Muscle of leg (tissue), 3 donors: ENCODE measurements at regions not wholly inside any gene's neighbourhood (a gene's known extent, or its start where the extent isn't known, plus 50 kb on each side); places are given as distances from the start of the nearest gene placed in this dataset.

Experiments
- DNase-seq: peaks from one replicate; pipeline ENCODE4 v3.0.0; 2013
- H3K27ac ChIP-seq: one replicate; pipeline ENCODE4 v1.5.1; 2013; ENCODE audit warnings: mild to moderate bottlenecking, low read length, control low read depth
- H3K27me3 ChIP-seq: one replicate; pipeline ENCODE4 v1.6.1; 2013; ENCODE audit warnings: low read length; ENCODE audit not compliant: control insufficient read depth, insufficient read depth
- H3K36me3 ChIP-seq: one replicate; pipeline ENCODE4 v1.6.1; 2013; ENCODE audit warnings: low read length; ENCODE audit not compliant: control insufficient read depth, insufficient read depth
- H3K4me1 ChIP-seq: one replicate; pipeline ENCODE4 v1.6.1; 2013; ENCODE audit warnings: low read length; ENCODE audit not compliant: control insufficient read depth, insufficient read depth
- H3K4me3 ChIP-seq: one replicate; pipeline ENCODE4 v1.5.1; 2013; ENCODE audit warnings: low read length, control low read depth
- H3K9me3 ChIP-seq: replicated peaks from 2 replicates; pipeline ENCODE4 v1.6.1; 2013; ENCODE audit warnings: low read depth, low read length; ENCODE audit not compliant: control insufficient read depth
- WGBS: methylation state at CpG from one replicate; pipeline ENCODE4 v1.1.5; 2013; ENCODE audit warnings: missing lambda C conversion rate; ENCODE audit not compliant: insufficient coverage; 5-methylcytosine and 5-hydroxymethylcytosine counted together

GRCh38 chr4:167469436-167469835 lies 235.1 kb upstream of the SPOCK3 start:
- Histone ChIP-seq H3K4me1 (no peaks in the 10 kb centered on the region), H3K27me3 (no peaks in the 10 kb centered on the region), H3K36me3 (no peaks in the 10 kb centered on the region), H3K27ac (no peak overlapping the region), H3K9me3 (no peaks in the 10 kb centered on the region), H3K4me3 (no peak overlapping the region)
- DNase-seq: no peak

- DNase-seq: no peak
- no peaks in the 10 kb centered on the region for H3K9me3 ChIP-seq
- H3K36me3 ChIP-seq: no peaks in the 10 kb centered on the region
- H3K4me1 ChIP-seq: no peaks in the 10 kb centered on the region
- H3K4me3 ChIP-seq: no peak overlapping the region
- no CpG with 5 or more reads among the region's 1 CpG for WGBS
- no peak overlapping the region for H3K27ac ChIP-seq
- no peaks in the 10 kb centered on the region for H3K27me3 ChIP-seq
Measured at GRCh38 chr4:167475951-167476350, 241.7 kb upstream of the SPOCK3 start.

- WGBS: no CpG with 5 or more reads among the region's 1 CpG
- no peaks in the 10 kb centered on the region for H3K9me3 ChIP-seq
- H3K4me3 ChIP-seq: no peak overlapping the region
- H3K4me1 ChIP-seq: no peaks in the 10 kb centered on the region
- H3K27me3 ChIP-seq: no peaks in the 10 kb centered on the region
- no peak overlapping the region for H3K27ac ChIP-seq
- no peaks in the 10 kb centered on the region for H3K36me3 ChIP-seq
- DNase-seq: no peak
Measured at GRCh38 chr4:167492007-167492406, 257.7 kb upstream of the SPOCK3 start.

GRCh38 chr4:167509551-167509950 lies 275.3 kb upstream of the SPOCK3 start:
- no CpG with 5 or more reads among the region's 2 CpGs for WGBS
- H3K36me3 ChIP-seq: no peaks in the 10 kb centered on the region

GRCh38 chr4:167524091-167524490 lies 289.8 kb upstream of the SPOCK3 start:
- Histone ChIP-seq H3K27ac (no peak overlapping the region), H3K27me3 (no peaks in the 10 kb centered on the region), H3K4me1 (no peaks in the 10 kb centered on the region), H3K9me3 (peaks cover 2% of the 10 kb centered on the region), H3K36me3 (no peaks in the 10 kb centered on the region), H3K4me3 (no peak overlapping the region)
- no peak for DNase-seq
- WGBS: no CpG with 5 or more reads among the region's 2 CpGs

More at GRCh38 chr4:167509551-167509950, 275.3 kb upstream of the SPOCK3 start:
- H3K9me3 ChIP-seq: peaks cover 5% of the 10 kb centered on the region
- no peaks in the 10 kb centered on the region for H3K4me1 ChIP-seq
- H3K4me3 ChIP-seq: no peak overlapping the region
- no peak for DNase-seq
- H3K27ac ChIP-seq: no peak overlapping the region
- no peaks in the 10 kb centered on the region for H3K27me3 ChIP-seq

GRCh38 chr4:167537761-167538160 lies 303.5 kb upstream of the SPOCK3 start:
- H3K4me3 ChIP-seq: no peak overlapping the region
- no peak for DNase-seq
- no peaks in the 10 kb centered on the region for H3K27me3 ChIP-seq
- no peaks in the 10 kb centered on the region for H3K4me1 ChIP-seq
- H3K36me3 ChIP-seq: no peaks in the 10 kb centered on the region
- no peak overlapping the region for H3K27ac ChIP-seq
- peaks cover 3% of the 10 kb centered on the region for H3K9me3 ChIP-seq
- no CpG with 5 or more reads among the region's 1 CpG for WGBS

- no peaks in the 10 kb centered on the region for H3K4me1 ChIP-seq
Measured at GRCh38 chr4:167541286-167541685, 307.0 kb upstream of the SPOCK3 start.

GRCh38 chr4:167544391-167544790 lies 310.1 kb upstream of the SPOCK3 start:
- H3K27ac ChIP-seq: no peak overlapping the region
- no CpG with 5 or more reads among the region's 1 CpG for WGBS

More at GRCh38 chr4:167541286-167541685, 307.0 kb upstream of the SPOCK3 start:
- no peak overlapping the region for H3K4me3 ChIP-seq
- 100% methylated on average over 1 of the region's 3 CpGs for WGBS
- no peaks in the 10 kb centered on the region for H3K27me3 ChIP-seq
- no peaks in the 10 kb centered on the region for H3K36me3 ChIP-seq
- DNase-seq: no peak
- H3K27ac ChIP-seq: no peak overlapping the region
- peaks cover 3% of the 10 kb centered on the region for H3K9me3 ChIP-seq

GRCh38 chr4:167550021-167550420 lies 315.7 kb upstream of the SPOCK3 start:
- Histone ChIP-seq H3K4me3 (no peak overlapping the region), H3K4me1 (no peaks in the 10 kb centered on the region), H3K9me3 (no peaks in the 10 kb centered on the region), H3K36me3 (no peaks in the 10 kb centered on the region), H3K27me3 (no peaks in the 10 kb centered on the region), H3K27ac (no peak overlapping the region)
- no CpG with 5 or more reads among the region's 5 CpGs for WGBS
- DNase-seq: no peak

More at GRCh38 chr4:167544391-167544790, 310.1 kb upstream of the SPOCK3 start:
- DNase-seq: no peak
- Histone ChIP-seq H3K9me3 (peaks cover 3% of the 10 kb centered on the region), H3K27me3 (no peaks in the 10 kb centered on the region), H3K4me3 (no peak overlapping the region), H3K36me3 (no peaks in the 10 kb centered on the region), H3K4me1 (no peaks in the 10 kb centered on the region)

GRCh38 chr4:167555338-167556022 lies 321.2 kb upstream of the SPOCK3 start:
- H3K4me3 ChIP-seq: no peak overlapping the region
- WGBS: 54% methylated on average over 2 of the region's 3 CpGs
- H3K27ac ChIP-seq: no peak overlapping the region
- peaks cover 7% of the 10 kb centered on the region for H3K9me3 ChIP-seq
- H3K4me1 ChIP-seq: no peaks in the 10 kb centered on the region
- DNase-seq: no peak
- H3K27me3 ChIP-seq: no peaks in the 10 kb centered on the region
- no peaks in the 10 kb centered on the region for H3K36me3 ChIP-seq

- no peak for DNase-seq
- WGBS: no CpG with 5 or more reads among the region's 2 CpGs
- Histone ChIP-seq H3K27me3 (no peaks in the 10 kb centered on the region), H3K36me3 (no peaks in the 10 kb centered on the region), H3K4me3 (no peak overlapping the region), H3K27ac (no peak overlapping the region), H3K9me3 (peaks cover 8% of the 10 kb centered on the region), H3K4me1 (no peaks in the 10 kb centered on the region)
Measured at GRCh38 chr4:167578906-167579305, 344.6 kb upstream of the SPOCK3 start.
